H1 (cell line): ENCODE measurements at regions not wholly inside any gene's neighbourhood (a gene's known extent, or its start where the extent isn't known, plus 50 kb on each side); places are given as distances from the start of the nearest gene placed in this dataset.

Experiments
- JUND ChIP-seq: IDR thresholded peaks from 2 replicates; pipeline ENCODE4 v1.6.1; 2011; ENCODE audit warnings: mild to moderate bottlenecking, improper control_type of control experiment, low read length
- KDM1A ChIP-seq: fragments of 200-600, 300-600 bp; sonication (generic); IDR thresholded peaks from 2 replicates; pipeline ENCODE4 v1.7.1; 2016; ENCODE audit warnings: mild to moderate bottlenecking, low read length, borderline replicate concordance
- TAF1 ChIP-seq: IDR thresholded peaks from 2 replicates; pipeline ENCODE4 v1.6.1; 2011; ENCODE audit warnings: mild to moderate bottlenecking, low read depth, low read length

DNA sequence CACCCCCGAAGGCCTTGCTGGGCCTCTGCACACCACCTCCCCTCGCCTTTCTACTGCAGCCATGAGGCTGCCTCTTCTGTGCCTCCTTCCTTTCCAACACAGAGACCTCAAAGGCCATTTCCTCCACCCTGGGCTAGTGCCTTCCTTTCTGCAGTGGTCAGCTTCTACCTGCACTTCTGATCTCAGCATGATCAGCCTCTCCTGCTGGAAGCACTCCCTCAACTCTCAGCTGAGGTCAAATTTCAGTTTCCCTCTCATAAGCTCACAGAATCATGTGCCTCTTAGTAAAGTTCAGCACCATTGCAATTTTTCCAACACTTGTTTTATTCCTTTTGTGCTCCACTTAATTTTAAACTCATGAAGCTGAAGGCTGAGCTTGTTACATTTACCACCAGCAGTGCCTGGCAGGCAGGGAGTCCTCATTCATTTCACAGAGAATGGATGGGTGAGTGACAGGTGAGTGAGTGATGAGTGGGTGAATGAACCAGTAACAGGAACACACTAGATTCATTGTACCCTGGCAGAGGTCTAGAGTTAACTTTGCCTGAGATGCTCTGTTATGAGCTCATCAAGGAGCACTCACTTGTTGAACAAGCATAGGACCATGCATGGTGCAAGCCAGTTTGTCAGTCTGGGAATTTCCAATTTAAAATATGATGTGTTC, 124.0 kb upstream of the PRSS58 start (continued):
- TF ChIP-seq KDM1A = no peak
- TF ChIP-seq JUND = no peak
- no peak for TF ChIP-seq TAF1
